Natural killer cell (primary cell): ENCODE measurements at regions not wholly inside any gene's neighbourhood (a gene's known extent, or its start where the extent isn't known, plus 50 kb on each side); places are given as distances from the start of the nearest gene placed in this dataset.

ENCODE experiments used
- ATAC-seq, 3 donors: fragments of 150-1000 bp in 2 of 3; fragments of 200-7000 bp in 1 of 3; cut with Tn5 transposase; 1 replicate in 1 of 3; 2 replicates in 2 of 3; pipeline ENCODE4 v1.10.0; 2021; ENCODE audit warnings: mild to moderate bottlenecking in 2 of 3, moderate library complexity in 2 of 3
- DNase-seq, 2 donors: peaks; one replicate each; pipeline versions ENCODE4 v3.0.0 to v3.0.0-alpha.2; 2013 to 2021; ENCODE audit warnings: mixed read lengths in 1 of 2
- H3K27ac ChIP-seq: one replicate; pipeline ENCODE4 v1.5.1; 2013; ENCODE audit warnings: mild to moderate bottlenecking, low read length
- H3K27me3 ChIP-seq: one replicate; pipeline ENCODE4 v1.6.1; 2013; ENCODE audit warnings: low read length; ENCODE audit not compliant: control insufficient read depth, insufficient read depth
- H3K36me3 ChIP-seq: one replicate; pipeline ENCODE4 v1.6.1; 2013; ENCODE audit warnings: low read length; ENCODE audit not compliant: control insufficient read depth, insufficient read depth
- H3K4me1 ChIP-seq: one replicate; pipeline ENCODE4 v1.6.1; 2013; ENCODE audit warnings: low read length; ENCODE audit not compliant: control insufficient read depth, insufficient read depth
- H3K4me3 ChIP-seq: one replicate; pipeline ENCODE4 v1.5.1; 2013; ENCODE audit warnings: low read length
- H3K9me3 ChIP-seq: one replicate; pipeline ENCODE4 v1.6.1; 2013; ENCODE audit warnings: low read length; ENCODE audit not compliant: control insufficient read depth, insufficient read depth
- H3K27ac Mint-ChIP-seq, 2 donors: one replicate each; pipeline ENCODE4 v1.8.0; 2022; ENCODE audit warnings: mild to moderate bottlenecking in 2 of 2, mixed read lengths in 2 of 2, moderate library complexity in 1 of 2
- H3K27me3 Mint-ChIP-seq, 2 donors: one replicate each; pipeline ENCODE4 v1.8.0; 2022; ENCODE audit warnings: low read depth in 2 of 2, mixed read lengths in 2 of 2
- H3K36me3 Mint-ChIP-seq: one replicate; pipeline ENCODE4 v1.8.0; 2022; ENCODE audit warnings: mixed read lengths
- H3K4me1 Mint-ChIP-seq, 2 donors: one replicate each; pipeline ENCODE4 v1.8.0; 2022; ENCODE audit warnings: mixed read lengths in 2 of 2
- H3K4me3 Mint-ChIP-seq: one replicate; pipeline ENCODE4 v1.8.0; 2022; ENCODE audit warnings: mild to moderate bottlenecking, moderate library complexity, mixed read lengths
- H3K9me3 Mint-ChIP-seq, 2 donors: one replicate each; pipeline ENCODE4 v1.8.0; 2022; ENCODE audit warnings: mixed read lengths in 2 of 2
- WGBS: methylation state at CpG from one replicate; pipeline ENCODE4 v1.1.7; 2013; ENCODE audit warnings: missing lambda C conversion rate; ENCODE audit not compliant: insufficient coverage; 5-methylcytosine and 5-hydroxymethylcytosine counted together
- intact Hi-C: fragments of 100-400 bp; cut with micrococcal nuclease; formaldehyde crosslinking; loops from one replicate; pipeline ENCODE4 v1.14.2; 2022
- TF ChIP-seq, protein P1 (sequence below): fragments of 200-600 bp; IDR thresholded peaks from one replicate; pipeline ENCODE4 v1.8.0; 2022; ENCODE audit warnings: antibody characterized with exemption

DNA sequence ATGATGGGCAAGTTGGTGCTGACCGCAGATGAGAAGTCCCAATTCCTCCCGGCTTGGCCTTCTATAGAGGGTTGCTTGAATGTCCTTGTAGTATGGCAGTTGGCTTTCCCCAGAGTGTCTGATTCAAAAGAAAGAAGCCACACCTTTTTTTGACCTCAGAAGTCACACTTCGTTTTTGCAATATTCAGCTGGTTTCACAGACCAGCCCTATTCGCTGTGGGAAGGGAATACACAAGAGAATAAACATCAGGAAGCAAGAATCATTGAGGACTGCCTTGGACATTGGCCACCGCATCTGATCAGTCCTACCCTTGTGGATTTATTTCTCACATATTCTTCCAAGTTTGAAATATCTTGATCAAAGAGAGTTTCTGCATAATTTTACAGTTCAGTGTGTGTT lies 228.6 kb upstream of the SUCLG2 start:
- 80% methylated on average over 4 of the region's 5 CpGs for WGBS
- no peak overlapping the region for H3K27ac ChIP-seq
- H3K4me3 Mint-ChIP-seq, result no peak overlapping the region
- TF ChIP-seq, protein P1, sequence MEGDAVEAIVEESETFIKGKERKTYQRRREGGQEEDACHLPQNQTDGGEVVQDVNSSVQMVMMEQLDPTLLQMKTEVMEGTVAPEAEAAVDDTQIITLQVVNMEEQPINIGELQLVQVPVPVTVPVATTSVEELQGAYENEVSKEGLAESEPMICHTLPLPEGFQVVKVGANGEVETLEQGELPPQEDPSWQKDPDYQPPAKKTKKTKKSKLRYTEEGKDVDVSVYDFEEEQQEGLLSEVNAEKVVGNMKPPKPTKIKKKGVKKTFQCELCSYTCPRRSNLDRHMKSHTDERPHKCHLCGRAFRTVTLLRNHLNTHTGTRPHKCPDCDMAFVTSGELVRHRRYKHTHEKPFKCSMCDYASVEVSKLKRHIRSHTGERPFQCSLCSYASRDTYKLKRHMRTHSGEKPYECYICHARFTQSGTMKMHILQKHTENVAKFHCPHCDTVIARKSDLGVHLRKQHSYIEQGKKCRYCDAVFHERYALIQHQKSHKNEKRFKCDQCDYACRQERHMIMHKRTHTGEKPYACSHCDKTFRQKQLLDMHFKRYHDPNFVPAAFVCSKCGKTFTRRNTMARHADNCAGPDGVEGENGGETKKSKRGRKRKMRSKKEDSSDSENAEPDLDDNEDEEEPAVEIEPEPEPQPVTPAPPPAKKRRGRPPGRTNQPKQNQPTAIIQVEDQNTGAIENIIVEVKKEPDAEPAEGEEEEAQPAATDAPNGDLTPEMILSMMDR, result no peak
- ATAC-seq (no peak), DNase-seq (no peak)
- intact Hi-C loops, result no loop called here
- no peaks in the 10 kb centered on the region for H3K4me1 ChIP-seq
- no peaks in the 10 kb centered on the region for H3K4me1 Mint-ChIP-seq
- peaks cover 2 to 5% of the 10 kb centered on the region in 2 donors for H3K27me3 Mint-ChIP-seq
- H3K27me3 ChIP-seq, result no peaks in the 10 kb centered on the region
- no peaks in the 10 kb centered on the region for H3K9me3 Mint-ChIP-seq
- H3K36me3 ChIP-seq, result no peaks in the 10 kb centered on the region
- H3K27ac Mint-ChIP-seq, result no peak overlapping the region
- no peaks in the 10 kb centered on the region for H3K36me3 Mint-ChIP-seq
- no peaks in the 10 kb centered on the region for H3K9me3 ChIP-seq
- H3K4me3 ChIP-seq, result no peak overlapping the region

DNA sequence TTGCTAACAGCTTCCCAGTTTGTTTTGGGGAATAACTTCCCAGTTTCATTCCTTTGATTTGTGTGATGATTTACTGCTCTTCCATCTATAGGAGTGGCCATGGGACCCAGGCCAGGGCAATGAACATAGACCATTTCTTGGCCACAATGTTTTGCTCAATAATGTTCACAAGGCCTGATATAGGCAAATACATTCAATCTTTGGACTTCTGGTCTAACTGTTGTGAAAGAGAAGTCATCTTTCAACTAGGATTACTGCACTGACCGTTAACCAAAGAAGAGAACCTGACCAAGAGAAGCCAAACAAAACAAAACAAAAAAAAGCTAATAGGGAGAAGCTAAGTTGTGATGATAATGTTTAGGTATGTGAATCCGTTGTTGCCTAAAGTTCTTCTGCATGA lies 221.8 kb upstream of the SUCLG2 start:
- TF ChIP-seq, protein P1, result no peak
- H3K36me3 ChIP-seq, result no peaks in the 10 kb centered on the region
- Mint-ChIP-seq H3K4me1 (no peaks in the 10 kb centered on the region), H3K27ac (no peak overlapping the region), H3K4me3 (no peak overlapping the region), H3K9me3 (no peaks in the 10 kb centered on the region), H3K27me3 (peaks cover 0 to under 1% of the 10 kb centered on the region in 2 donors), H3K36me3 (no peaks in the 10 kb centered on the region)
- H3K9me3 ChIP-seq, result no peaks in the 10 kb centered on the region
- 66% methylated on average over 2 of the region's 2 CpGs for WGBS
- no peak for ATAC-seq
- no peak overlapping the region for H3K27ac ChIP-seq
- no peak overlapping the region for H3K4me3 ChIP-seq
- intact Hi-C loops, result no loop called here
- H3K27me3 ChIP-seq, result no peaks in the 10 kb centered on the region
- H3K4me1 ChIP-seq, result no peaks in the 10 kb centered on the region
- DNase-seq, result no peak

DNA sequence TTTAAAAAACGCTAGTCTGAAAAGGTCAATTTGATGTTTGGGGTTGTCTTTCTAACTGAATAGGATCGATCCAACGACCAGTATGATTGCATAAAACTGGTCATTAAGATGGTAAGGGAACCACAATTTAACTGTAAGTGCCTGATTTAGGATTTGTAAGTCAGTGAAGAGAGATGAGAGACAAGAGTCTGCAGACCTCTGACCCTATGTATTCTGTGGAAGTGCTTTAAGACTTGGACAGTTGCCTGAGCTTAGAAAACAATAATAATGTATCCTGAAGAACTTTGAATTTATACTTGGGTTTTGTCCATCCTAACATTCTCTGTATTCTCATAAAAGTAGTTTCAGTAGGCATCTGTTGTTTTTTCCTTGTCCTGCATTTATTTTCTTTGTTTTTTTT lies 221.4 kb upstream of the SUCLG2 start:
- H3K27me3 ChIP-seq, result no peaks in the 10 kb centered on the region
- no peak overlapping the region for H3K27ac ChIP-seq
- H3K4me1 ChIP-seq, result no peaks in the 10 kb centered on the region
- Mint-ChIP-seq H3K27ac (no peak overlapping the region), H3K4me3 (no peak overlapping the region), H3K9me3 (no peaks in the 10 kb centered on the region), H3K27me3 (no peaks in the 10 kb centered on the region), H3K4me1 (no peaks in the 10 kb centered on the region), H3K36me3 (no peaks in the 10 kb centered on the region)
- 85% methylated on average over 3 of the region's 3 CpGs for whole genome bisulfite sequencing
- no peak overlapping the region for H3K4me3 ChIP-seq
- TF ChIP-seq, protein P1, result no peak
- no peak for DNase-seq
- intact Hi-C loops, result no loop called here
- no peak for ATAC-seq
- no peaks in the 10 kb centered on the region for H3K9me3 ChIP-seq
- H3K36me3 ChIP-seq, result no peaks in the 10 kb centered on the region

DNA sequence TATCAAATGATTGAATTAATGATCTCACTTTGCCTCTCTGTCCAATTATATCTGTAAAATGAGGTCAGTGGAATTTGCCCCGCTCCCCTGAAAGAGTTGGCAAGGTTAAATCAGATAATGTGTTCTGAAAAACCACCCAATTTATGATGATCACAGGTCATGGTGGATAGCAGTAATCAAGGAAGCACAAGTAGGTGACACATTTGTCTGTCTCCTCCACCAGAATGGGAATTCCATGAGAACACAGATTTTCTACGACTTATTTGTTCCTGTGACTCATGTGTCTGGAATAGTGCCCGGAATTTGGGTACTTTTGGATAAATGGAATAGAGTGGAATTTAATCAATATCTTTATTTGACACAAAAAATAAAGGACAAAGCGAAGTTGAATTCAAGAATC lies 220.9 kb upstream of the SUCLG2 start:
- DNase-seq (no peak), ATAC-seq (no peak)
- H3K27me3 Mint-ChIP-seq, result no peaks in the 10 kb centered on the region
- no peaks in the 10 kb centered on the region for H3K36me3 ChIP-seq
- no peaks in the 10 kb centered on the region for H3K9me3 ChIP-seq
- no peaks in the 10 kb centered on the region for H3K4me1 Mint-ChIP-seq
- no peak overlapping the region for H3K27ac Mint-ChIP-seq
- H3K9me3 Mint-ChIP-seq, result no peaks in the 10 kb centered on the region
- no peak overlapping the region for H3K4me3 Mint-ChIP-seq
- whole genome bisulfite sequencing, result 87% methylated on average over 3 of the region's 4 CpGs
- H3K4me1 ChIP-seq, result no peaks in the 10 kb centered on the region
- TF ChIP-seq, protein P1, result no peak
- H3K27me3 ChIP-seq, result no peaks in the 10 kb centered on the region
- no peak overlapping the region for H3K4me3 ChIP-seq
- no peak overlapping the region for H3K27ac ChIP-seq
- intact Hi-C loops, result no loop called here
- no peaks in the 10 kb centered on the region for H3K36me3 Mint-ChIP-seq
